Globus pallidus (tissue), 1 donor: ENCODE measurements at regions not wholly inside any gene's neighbourhood (a gene's known extent, or its start where the extent isn't known, plus 50 kb on each side); places are given as distances from the start of the nearest gene placed in this dataset.
"Not testable (repeated sequence)": the region's sequence is repeated elsewhere in the genome, so short reads cannot be mapped to it uniquely, and the experiment has no call there.

ENCODE experiments used
- DNase-seq: peaks from one replicate; pipeline ENCODE4 v3.0.0-alpha.2; 2015; ENCODE audit warnings: low spot score

DNA sequence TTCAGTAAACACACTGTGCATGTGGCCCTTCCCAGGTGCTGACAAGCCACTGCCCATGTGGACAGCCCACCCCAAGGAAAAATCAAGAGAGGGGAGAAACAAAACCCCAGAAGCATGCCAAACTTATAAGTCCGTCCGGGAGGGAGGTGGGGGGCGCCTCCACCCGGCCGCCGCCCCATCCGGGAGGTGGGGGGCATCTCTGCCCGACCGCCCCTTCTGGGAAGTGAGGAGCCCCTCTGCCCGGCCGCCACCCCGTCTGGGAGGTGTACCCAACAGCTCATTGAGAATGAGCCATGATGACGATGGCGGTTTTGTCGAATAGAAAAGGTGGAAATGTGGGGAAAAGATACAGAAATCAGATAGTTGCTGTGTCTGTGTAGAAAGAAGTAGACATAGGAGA is 53.8 kb upstream of the C2CD4B start:
- DNase-seq: no peak

GRCh38 chr15:62219799-62220198 is 54.7 kb upstream of the C2CD4B start:
- DNase-seq: no peak

- no peak for DNase-seq
These were observed 57.9 kb upstream of the C2CD4B start for GRCh38 chr15:62223020-62223419.

GRCh38 chr15:62228604-62229003 is 63.5 kb upstream of the C2CD4B start:
- no peak for DNase-seq

GRCh38 chr15:62231856-62232255 is 66.8 kb upstream of the C2CD4B start:
- no peak for DNase-seq

GRCh38 chr15:62240121-62241096 is 75.3 kb upstream of the C2CD4B start:
- DNase-seq: no peak

- DNase-seq: no peak
These were observed 76.2 kb upstream of the C2CD4B start for GRCh38 chr15:62241135-62241770.

DNA sequence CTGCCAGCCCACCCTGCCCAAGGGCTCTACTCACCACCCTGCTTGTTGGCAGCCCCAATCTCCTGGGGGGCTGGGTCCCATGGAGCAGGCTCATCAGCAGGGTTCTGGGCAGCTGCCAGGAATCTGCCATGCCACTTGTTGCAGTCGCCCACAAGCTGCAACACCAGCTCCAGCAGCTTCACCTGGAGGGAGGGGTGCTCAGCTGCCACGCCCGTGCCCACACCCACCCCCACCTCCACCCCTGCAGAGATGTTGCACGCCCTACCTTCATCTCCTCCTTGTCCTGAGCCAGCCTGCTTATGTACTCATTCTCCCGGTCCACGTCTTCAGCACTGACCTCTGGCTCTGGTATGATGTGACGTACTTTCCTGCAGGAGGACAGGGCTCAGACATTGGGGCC is 77.9 kb upstream of the C2CD4B start:
- no peak for DNase-seq

- no peak for DNase-seq
These were observed 79.7 kb upstream of the C2CD4B start for GRCh38 chr15:62244762-62245161.

GRCh38 chr15:62248277-62248984 is 83.3 kb upstream of the C2CD4B start:
- no peak for DNase-seq

- no peak for DNase-seq
These were observed 84.4 kb upstream of the C2CD4B start for GRCh38 chr15:62249501-62249900.

DNA sequence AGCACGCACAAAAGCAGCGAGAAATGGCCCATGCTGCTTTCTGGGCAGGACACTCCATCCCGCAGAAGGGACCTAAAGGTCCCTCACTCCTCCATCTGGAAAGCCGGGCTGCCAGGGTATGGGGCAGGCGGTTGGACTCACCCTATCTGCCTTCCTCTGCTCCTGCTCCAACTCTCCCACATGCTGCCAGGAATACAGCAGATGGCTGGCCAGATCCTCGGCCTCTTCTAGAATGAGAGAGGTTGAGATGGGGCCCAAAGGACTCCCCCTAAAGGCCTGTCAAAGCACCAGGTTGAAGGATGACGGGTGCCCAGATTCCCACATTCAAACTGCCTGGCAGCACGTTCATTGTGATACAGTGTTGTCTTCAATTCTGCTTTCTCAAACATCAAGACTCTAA is 85.1 kb upstream of the C2CD4B start:
- DNase-seq: no peak

- no peak for DNase-seq
These were observed 85.9 kb upstream of the C2CD4B start for GRCh38 chr15:62250978-62251377.

DNA sequence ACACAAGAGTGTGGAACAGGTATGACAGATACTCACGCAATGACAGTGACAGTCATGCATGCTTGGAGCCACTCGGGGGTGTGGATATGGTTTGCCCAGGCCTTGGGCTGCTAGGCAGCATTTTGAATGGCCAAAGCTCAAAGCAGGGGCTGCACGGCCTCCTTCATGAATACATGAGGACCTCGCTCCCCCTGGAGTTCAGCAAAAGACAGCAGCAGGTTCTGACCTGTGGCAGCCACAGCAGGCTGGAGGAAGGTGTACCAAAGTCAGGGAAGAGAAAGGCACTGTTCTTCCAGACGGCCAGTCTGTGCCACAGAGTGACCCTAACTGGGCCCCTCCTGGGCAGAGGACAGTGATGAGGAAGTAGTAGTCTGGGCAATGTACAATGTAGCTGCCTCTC is 88.2 kb upstream of the C2CD4B start:
- no peak for DNase-seq

DNA sequence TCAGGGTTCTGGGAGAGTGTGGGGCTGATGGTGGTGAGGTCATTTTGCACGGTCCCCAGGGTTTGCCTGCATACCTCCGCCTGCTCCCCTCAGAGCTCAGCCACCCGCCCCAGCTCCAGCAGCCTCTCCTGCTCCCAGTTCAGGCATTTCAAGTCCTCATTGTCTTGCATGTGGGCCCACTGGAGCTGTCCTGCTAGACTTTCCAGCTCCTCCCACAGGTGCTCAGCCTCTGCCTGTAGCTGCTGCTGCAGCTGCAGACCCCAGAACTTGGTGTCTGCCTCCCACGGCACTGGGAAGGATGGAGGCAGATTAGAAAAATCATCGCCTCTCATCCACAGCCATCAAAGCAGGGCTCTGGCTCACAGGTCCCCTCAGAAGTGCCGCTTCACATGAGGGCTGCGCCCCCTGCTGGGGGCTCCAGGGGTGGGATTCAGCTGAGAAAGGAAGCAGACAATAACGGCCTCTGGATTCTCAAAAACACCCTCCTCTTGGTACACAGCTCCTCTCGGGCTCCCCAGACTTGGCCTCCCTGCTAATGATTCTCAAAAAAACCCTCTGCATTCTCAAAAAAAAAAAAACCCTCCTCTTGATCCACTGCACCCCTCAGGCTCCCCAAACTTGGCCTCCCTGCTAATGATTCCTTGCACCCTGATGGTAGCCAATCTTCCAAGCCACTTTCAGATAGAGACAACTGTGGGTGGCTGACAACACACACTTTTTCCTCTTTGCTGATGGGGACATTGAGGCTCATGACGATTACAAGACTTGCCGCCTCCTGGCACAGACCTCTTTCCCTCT is 89.3 kb upstream of the C2CD4B start:
- no peak for DNase-seq

DNA sequence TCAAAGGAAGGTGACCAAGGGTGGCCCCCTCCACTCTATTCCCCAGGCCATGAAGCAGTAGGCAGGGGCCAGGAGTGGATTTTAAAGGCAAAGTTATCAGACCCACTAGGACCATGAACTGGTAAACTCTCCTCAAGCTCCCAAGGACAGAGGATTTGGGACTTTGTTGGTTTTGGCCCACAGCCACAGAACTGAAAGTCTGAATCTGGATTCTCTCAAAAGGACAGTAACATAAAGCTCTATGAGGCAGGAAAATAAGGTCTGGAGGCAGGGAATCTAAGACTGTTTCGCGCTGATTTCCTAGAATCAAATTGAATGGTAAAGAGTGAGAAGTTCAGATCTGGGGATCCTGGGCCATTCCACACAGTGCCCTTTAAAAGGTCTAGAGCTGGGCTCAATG is 91.3 kb upstream of the C2CD4B start:
- not testable (repeated sequence) for DNase-seq

DNA sequence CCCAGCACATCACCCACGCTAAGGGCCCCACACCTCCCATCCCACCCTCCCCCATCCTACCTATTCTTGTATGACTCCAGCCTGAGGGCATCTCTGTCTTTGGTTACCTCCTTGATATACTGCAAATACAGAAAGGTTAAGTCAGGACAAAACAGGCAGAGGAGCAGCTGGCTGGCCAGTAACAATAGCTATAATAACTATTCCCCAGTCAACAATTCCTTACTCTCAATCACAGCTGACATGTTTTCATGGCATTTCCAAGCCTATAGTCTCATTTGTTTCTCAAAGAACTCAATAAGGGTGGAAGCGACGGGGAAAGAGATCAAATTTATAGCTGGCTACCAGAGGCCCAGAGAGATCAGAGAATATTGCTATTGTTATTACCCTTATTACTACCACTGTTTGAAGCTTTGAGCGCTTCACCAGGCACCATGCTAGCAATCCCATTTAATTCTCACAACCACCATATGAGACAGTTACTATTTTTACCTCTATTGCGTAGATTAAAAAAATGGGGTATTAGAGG is 93.0 kb upstream of the C2CD4B start:
- no peak for DNase-seq

- no peak for DNase-seq
These were observed 97.3 kb upstream of the C2CD4B start for GRCh38 chr15:62262305-62262941.

GRCh38 chr15:62264196-62264595 is 99.1 kb upstream of the C2CD4B start:
- DNase-seq: no peak

GRCh38 chr15:62269504-62269903 is 104.4 kb upstream of the C2CD4B start:
- no peak for DNase-seq
